WI38 (cell line): ENCODE measurements at regions not wholly inside any gene's neighbourhood (a gene's known extent, or its start where the extent isn't known, plus 50 kb on each side); places are given as distances from the start of the nearest gene placed in this dataset.

Source experiments
- H3K4me3 ChIP-seq: 2 replicates; pipeline ENCODE4 v1.5.1; 2011; ENCODE audit warnings: low read depth, mild to moderate bottlenecking, control low read depth, low read length
- CTCF ChIP-seq: IDR thresholded peaks from 2 replicates; pipeline ENCODE4 v1.5.1; 2012; ENCODE audit warnings: low read depth, mild to moderate bottlenecking, control low read depth, low read length

GRCh38 chr4:29900336-29900735, 819.8 kb upstream of the PCDH7 start:
- H3K4me3 ChIP-seq, result no peak overlapping the region
- no peak for TF ChIP-seq CTCF

GRCh38 chr4:29908276-29908675, 811.9 kb upstream of the PCDH7 start:
- H3K4me3 ChIP-seq, result no peak overlapping the region
- no peak for TF ChIP-seq CTCF

DNA sequence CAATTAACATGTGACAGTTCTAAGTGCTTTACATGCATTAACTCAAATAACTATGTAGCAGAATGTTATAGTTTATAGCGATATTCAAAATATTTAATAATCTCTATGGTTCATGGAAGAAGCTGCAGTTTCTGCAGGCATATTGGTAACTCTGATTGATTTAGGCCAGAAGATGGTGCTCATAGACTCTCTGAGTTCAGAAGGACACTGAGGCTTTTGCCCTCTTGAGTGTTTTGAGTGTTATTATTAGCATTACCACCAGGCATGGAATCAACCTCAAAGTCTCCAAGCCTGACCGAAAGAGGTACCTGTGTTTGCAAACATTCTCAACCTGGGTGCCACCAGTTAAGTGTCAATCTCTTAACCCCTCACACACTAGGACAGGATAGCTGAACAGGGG, 792.3 kb upstream of the PCDH7 start:
- no peak overlapping the region for H3K4me3 ChIP-seq
- no peak for TF ChIP-seq CTCF

- TF ChIP-seq CTCF, result no peak
- no peak overlapping the region for H3K4me3 ChIP-seq
Measured at GRCh38 chr4:29948451-29948850, 771.7 kb upstream of the PCDH7 start.

DNA sequence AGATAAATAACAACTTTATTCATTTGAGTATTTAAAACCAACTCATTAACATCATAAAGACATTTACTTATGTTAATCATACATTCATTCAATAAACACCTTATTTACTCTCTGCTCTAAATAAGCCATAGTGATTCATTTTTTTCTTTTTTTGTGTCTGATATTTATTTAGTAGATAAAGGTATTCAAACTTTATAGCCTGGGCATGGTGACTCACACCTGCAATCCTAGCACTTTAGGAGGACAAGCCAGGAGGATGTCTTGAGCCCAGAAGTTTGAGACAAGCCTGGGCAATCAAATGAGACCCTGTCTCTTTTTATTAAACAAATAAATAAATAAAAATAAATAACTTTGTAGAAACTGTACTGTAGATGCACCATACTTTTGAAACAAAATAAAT, 771.3 kb upstream of the PCDH7 start:
- no peak overlapping the region for H3K4me3 ChIP-seq
- TF ChIP-seq CTCF, result no peak

- TF ChIP-seq CTCF, result no peak
- no peak overlapping the region for H3K4me3 ChIP-seq
Measured at GRCh38 chr4:29966386-29966785, 753.8 kb upstream of the PCDH7 start.

DNA sequence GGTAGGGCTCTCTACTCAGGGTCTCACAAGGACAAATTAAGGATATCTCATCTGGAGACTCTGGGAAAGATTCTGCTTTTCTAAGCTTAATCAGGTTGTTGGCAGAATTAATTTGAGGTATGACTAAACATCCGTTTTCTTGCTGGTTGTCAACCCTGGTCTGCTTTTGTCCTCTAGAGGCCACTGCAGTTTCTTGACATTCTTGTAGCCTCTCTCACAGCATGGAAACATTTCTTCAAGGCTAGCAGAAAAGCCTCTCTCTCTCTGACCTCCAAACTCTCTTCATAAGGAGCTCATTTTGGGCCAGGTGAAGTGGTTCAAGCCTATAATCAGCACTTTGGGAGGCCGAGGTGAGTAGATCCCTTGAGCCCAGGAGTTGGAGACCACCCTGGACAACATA, 749.5 kb upstream of the PCDH7 start:
- no peak for TF ChIP-seq CTCF
- H3K4me3 ChIP-seq, result no peak overlapping the region

GRCh38 chr4:29972121-29972520, 748.0 kb upstream of the PCDH7 start:
- no peak overlapping the region for H3K4me3 ChIP-seq
- no peak for TF ChIP-seq CTCF
